Erythroblast (primary cell): ENCODE measurements at regions not wholly inside any gene's neighbourhood (a gene's known extent, or its start where the extent isn't known, plus 50 kb on each side); places are given as distances from the start of the nearest gene placed in this dataset.
"Not testable (repeated sequence)": the region's sequence is repeated elsewhere in the genome, so short reads cannot be mapped to it uniquely, and the experiment has no call there.

Source experiments
- DNase-seq, 2 experiments: peaks; one replicate each; lab custom pipeline; 2025; lab: John Stamatoyannopoulos, UW
- GATA1 ChIP-seq: IDR thresholded peaks from 2 replicates; pipeline ENCODE4 v1.6.1; 2011; ENCODE audit warnings: low read depth, mild to moderate bottlenecking, control low read depth, low read length, moderate library complexity
- POLR2A ChIP-seq: IDR thresholded peaks from 2 replicates; pipeline ENCODE4 v1.6.1; 2011; ENCODE audit warnings: mild to moderate bottlenecking, low read length

DNA sequence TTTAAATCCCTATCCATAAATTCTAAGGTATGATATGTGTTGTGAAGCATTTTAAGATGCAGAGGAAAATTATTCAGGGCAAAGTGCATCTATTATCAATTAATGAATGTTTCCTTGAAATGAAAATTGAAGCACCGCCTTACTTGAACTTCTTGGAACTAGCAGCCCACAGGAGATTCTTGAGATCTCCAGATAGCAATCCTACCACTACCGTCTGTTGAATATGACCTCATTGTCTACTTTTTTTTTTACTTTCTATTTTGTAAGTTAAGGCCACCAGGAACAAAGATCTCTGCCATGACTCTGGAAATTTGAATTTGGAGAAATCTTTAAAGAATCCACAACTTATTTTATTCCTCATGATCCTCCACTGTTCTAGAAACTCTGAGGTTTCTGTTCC lies 808.7 kb downstream of the KCNA4 start:
- no peak for DNase-seq
- TF ChIP-seq GATA1 (no peak), POLR2A (no peak)

DNA sequence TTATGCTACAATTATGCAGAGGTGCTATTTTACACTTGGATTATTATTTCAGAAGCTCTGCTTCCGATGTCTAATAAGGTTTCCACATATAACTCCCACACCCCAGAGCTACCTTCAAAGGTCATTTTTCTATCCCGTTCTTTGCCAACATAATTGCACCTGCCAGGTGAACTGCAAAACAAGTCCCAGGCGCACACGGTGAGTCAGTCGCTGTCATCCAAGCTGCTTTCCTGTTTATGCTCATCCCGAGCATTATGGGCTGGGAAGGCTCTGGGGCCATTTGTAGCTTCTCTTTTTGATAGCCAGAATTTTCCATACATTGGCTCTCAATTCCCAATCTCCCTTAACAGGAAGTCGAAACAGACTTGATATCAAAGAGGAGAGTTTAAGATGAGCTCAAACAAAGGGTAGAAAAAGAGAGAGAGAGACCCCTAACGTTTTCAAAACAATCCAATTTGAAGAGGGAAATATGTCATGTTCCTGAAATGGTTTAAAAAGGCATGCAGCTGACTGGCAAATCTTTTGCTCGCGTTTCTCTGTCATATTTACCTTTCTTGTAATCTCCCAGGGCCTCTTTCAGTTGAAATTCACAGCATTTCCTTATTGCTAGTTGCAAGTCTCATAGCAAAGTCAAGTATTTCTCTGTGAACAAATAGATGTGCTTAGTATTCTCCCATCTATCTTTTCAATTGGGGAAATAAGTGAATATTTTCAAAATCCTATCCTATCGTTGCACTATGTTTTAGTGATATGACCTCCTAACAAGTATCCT lies 815.9 kb downstream of the KCNA4 start:
- no peak for DNase-seq
- TF ChIP-seq POLR2A (no peak), GATA1 (no peak)

DNA sequence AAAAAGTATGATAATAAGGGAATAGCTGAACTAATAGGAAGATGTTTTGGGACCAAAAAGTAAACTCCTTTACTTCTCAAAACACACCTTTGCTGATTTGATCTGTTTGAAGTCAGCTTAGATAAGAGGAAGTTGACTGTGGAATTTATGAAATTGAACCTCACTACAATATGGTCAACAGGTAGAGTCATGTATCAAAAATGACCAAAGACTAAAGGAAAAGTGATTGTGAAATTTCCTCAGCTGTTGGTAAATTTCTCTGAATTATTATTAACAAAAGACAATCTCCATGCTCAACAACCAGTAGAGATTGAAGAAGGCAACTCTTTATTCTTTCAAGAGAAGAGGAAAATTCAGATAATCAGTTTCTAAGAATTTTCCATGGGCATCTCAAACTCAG lies 826.5 kb downstream of the KCNA4 start:
- TF ChIP-seq POLR2A (no peak), GATA1 (no peak)
- no peak for DNase-seq

DNA sequence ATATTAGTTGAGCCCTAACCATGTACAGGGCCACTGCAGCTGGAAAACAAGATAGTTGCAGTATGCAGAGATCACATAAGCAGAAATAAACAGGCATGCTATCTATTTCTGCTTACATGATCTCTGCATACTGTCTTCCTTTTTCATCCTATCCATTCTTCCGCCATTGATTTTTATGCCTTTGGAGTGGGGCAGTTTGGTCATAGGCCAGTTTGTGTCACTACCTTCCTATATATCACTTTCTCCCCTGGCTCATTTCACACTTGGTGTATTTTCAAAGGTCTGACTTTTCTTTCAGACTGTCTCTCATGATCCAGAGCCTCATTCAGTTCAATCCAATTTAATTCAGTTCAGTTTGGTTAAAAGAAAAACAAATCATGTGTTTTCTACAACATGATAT lies 829.6 kb downstream of the KCNA4 start:
- no peak for DNase-seq
- no peak for TF ChIP-seq GATA1
- TF ChIP-seq POLR2A, result no peak

DNA sequence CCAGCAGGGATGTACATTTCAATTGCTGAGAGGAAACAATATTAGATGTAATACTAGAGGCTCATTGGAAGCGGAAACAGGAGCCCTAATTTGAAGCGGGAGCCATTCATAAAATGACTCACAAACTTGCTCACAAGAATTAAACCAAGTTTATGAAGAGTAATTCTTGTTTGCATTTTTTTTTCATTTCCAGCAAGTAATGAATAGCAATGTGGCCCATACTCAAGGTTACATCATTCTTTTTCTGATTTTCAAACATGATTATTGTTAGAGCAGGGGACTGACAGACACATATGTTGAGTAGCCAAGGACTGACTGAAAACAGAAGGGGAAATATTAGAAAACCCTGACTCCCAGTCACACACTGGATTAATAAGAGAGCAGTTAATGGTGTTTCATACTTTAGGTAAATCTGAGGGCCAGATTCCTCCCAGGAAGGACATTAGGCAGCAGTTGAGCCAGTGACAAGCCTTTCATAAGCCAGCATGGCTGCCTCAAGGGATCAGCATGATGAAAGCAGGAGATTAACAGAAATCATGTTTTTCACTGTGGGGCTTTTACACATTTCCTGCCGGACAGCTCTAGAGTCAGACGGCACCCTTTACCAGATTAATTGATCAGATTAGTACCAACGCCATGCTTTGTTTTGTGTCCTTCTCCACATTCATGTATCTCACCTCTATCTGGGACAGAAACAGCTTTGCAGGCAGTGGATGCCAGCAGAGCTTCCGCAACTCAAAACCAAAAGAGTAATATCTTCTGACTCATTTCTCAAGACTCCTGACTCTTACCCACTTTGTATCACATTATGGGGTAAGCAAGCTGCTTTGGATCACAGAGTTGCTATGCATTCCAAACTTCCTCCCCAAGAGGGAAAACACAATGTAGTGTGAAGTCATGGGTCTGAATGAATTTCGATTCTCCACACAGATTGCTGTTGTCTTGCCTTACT lies 831.6 kb downstream of the KCNA4 start:
- no peak for TF ChIP-seq POLR2A
- TF ChIP-seq GATA1, result no peak
- DNase-seq, result no peak

DNA sequence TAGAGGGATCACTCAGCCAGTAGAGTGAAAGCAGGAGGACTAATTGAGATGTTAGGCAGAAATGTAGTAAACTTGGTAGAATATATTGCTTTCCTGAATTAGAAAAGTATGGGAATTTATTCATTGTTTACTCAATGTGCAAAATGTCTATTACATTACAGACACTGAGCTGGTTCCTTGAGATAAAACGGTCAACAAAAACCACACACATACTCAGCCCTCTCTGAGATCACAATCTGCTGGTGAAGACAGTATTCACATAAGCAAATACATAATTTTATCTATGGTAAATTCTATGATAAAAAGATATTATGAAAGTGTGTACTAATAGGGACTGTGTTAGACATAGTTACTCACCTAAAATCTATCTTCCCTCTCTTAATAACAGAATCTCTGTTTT lies 833.5 kb downstream of the KCNA4 start:
- no peak for DNase-seq
- TF ChIP-seq GATA1, result no peak
- no peak for TF ChIP-seq POLR2A

DNA sequence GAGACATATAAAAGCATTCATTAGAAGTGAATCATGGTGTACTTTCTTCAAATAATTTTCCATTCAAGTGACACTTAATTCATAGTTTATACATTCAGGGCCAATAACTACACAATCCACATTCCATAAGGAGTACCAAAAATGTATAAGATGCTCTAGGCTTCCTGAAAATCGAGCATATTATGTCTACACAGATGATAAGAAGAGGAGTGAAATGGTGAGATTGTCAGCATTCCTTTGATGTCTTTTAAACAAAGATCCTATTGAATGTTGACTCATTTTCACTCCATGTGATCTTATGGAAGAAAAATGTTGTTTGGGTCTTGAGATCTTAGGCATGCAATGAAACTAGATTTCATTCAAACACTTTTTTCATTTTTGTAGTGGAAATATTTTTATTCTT lies 843.2 kb downstream of the KCNA4 start:
- DNase-seq, result no peak
- TF ChIP-seq POLR2A (no peak), GATA1 (no peak)

DNA sequence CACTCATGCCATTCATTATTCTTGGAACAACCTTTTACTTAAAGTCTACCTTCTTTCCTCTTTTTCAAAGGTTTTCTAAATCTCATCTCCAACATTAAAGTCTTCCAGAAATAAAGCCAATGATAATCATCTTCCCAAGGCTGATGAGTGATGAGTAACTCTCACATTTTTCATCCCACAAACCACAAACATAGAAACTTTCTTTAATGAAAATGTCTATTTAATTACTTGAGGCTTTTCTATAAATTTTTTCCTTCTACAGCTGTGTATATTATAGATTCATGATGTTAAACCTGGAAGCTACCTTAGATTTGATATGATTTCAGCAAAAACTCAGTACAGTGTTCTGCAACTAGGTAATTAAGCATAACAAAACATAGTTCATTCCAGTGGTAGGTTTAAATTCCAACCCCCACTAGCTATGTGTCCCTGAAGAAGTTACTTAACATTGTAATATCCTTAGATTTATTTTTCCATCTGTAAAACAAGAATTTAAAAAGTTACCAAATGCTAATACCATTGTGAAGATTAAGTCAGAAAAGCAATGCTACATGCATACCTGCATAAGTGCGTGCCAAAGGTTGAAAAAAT lies 845.4 kb downstream of the KCNA4 start:
- TF ChIP-seq GATA1 (no peak), POLR2A (no peak)
- DNase-seq, result no peak

DNA sequence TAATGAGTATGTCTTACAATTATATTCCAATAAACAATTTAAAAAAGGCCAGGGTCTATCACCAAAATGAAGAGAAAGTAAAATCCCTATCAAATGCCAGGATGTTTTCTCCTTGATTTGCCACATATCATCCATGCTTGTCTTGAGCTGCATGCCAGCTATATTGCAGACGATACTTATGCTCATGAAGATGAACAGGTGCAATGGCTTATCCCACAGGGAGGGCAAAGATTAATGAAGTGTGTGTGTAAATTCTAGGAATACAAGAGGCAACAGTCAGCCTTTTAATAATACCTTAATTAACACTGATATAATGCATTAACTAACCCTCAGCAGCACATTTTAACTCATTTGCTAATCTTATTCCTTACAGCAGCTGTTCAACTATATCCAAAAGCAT lies 850.5 kb downstream of the KCNA4 start:
- no peak for DNase-seq
- TF ChIP-seq POLR2A (no peak), GATA1 (no peak)

DNA sequence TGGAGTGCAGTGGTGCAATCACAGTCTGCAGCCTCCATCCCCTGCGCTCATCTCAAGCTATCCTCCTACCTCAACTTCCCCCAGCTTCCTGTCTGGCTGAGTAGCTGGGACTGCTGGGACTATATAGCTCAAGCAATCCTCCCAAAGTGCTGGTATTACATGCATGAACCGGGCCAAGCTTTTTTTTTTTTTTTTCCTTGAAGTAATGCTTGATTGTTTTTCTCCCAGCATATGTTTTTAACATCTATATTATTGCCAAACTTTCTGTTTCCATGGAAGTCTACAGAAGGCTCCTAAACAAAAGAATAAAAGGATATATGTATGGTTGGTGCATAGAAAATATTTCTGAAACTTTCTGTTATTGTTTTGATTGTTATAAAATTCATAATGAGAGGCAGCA lies 853.6 kb downstream of the KCNA4 start:
- no peak for DNase-seq
- TF ChIP-seq POLR2A (no peak), GATA1 (no peak)

DNA sequence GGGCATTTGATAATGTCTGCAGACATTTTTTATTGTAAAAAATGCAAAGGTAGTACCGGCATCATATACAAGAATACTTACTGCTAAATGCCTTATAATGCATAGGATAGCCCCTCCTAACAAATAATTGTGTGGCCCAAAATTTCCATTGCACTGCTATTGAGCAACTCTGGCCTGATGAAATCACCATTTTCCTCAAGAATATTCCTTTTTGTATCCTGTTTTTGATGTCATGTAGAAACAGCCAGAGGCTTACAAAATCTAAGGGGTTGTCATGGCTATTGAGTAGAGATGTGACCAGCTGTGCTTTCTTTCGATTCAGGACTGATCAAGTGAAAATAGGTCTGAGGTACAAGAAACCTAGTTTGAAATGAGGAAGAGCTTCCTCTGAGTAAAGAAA lies 854.3 kb downstream of the KCNA4 start:
- TF ChIP-seq GATA1 (no peak), POLR2A (no peak)
- DNase-seq, result no peak

DNA sequence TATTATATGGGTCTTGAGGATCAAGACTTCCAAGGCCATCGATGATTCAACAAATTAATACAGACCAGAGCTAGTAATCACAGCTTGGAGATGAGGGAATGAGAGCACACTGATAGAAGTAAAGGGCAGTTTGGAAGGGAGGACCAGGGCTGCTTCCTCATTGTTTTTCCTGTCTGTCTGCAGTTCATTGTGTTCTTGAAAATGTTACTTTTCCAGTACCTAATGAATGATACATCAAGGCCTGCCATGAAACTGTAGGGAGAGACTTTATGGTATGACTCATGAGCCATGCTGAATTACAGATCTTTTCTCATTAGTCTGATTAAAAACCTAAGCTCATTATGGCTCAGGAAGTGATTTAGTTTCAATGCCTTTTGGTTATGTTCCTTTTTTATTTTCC lies 855.6 kb downstream of the KCNA4 start:
- TF ChIP-seq GATA1 (no peak), POLR2A (no peak)
- DNase-seq, result no peak

DNA sequence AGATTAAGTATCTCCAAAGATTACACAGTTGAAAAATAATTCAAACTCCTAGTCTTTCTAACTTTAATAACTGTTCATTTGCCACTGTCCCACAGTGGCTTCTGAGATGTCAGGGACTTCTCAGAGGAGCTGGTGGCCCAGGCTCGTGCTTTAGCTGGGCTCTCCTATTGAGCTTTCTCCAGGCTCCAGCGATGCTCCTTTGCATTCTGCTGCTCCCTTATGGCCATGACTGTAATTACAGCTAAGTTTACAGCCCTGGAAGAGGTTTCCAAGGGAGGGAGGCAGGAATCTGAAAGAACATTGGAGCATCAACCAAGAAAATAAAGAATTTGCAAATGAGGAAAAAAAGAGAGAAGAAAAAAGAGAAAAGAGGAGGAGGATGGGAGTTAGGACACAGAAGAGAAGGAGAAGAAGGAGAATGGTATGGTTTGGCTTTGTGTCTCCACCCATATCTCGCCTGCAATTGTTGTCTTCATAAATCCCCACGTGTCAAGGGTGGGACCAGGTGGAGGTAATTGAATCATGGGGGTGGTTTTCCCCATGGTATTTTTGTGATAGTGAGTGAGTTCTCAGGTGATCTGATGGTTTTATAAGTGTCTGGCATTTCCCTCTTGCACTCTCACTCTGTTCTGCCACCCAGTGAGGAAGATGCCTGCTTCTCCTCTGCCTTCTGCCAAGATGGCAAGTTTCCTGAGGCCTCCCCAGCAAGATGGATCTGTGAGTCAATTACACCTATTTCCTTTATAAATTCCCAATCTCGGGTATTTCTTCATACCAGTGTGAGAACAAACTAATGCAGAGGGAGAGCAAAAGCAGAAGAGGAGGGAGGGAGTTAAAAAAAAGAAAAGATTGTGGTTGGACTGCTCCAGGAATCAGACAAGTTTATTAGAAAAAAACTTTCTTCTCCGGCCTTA lies 857.0 kb downstream of the KCNA4 start:
- peak in 1 of 2 experiments; percentile 12 for DNase-seq

DNA sequence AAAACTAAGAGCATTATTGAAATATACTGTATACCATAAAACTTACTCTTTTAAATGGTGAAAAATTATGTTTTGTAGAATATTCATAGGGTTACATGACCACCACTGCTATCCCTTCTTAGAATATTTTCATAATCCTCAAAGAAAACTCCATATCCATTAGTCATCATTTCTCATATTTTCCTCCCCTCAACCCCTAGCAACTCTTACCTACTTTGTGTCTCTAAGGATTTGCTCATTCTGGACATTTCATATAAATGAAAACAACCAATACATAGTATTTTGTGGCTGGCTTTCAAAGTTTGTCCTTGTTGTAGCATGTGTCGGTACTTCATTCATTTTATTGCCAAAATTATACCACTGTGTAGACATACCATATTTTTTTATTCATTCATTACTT lies 863.8 kb downstream of the KCNA4 start:
- no peak for DNase-seq
- no peak for TF ChIP-seq POLR2A
- no peak for TF ChIP-seq GATA1

More for the DNA sequence above, 857.0 kb downstream of the KCNA4 start:
- no peak for TF ChIP-seq POLR2A
- TF ChIP-seq GATA1, result no peak

DNA sequence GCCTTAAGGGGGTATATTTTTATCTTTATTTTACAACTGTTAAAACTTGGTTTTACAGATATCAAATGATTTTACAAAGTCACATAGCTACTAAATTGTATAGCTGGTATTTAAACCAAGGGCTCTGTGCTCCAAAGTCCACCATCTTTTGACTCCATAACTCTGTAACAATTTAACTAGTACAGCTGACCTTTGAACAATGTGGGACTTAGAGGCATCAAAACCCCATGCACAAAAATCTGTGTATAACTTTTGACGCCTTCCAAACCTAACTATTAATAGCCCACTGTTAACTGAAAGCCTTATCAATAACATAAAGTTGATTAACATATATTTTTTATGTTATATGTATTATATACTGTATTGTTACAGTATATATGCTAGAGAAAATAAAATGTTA lies 874.3 kb downstream of the KCNA4 start:
- DNase-seq, result not testable (repeated sequence)
